IPS-NIHi11 (cell line): ENCODE measurements at regions not wholly inside any gene's neighbourhood (a gene's known extent, or its start where the extent isn't known, plus 50 kb on each side); places are given as distances from the start of the nearest gene placed in this dataset.
"Not testable (repeated sequence)": the region's sequence is repeated elsewhere in the genome, so short reads cannot be mapped to it uniquely, and the experiment has no call there.

Experiments
- DNase-seq: peaks from one replicate; pipeline ENCODE4 v3.0.0; 2012; ENCODE audit warnings: mixed read lengths, low spot score

DNA sequence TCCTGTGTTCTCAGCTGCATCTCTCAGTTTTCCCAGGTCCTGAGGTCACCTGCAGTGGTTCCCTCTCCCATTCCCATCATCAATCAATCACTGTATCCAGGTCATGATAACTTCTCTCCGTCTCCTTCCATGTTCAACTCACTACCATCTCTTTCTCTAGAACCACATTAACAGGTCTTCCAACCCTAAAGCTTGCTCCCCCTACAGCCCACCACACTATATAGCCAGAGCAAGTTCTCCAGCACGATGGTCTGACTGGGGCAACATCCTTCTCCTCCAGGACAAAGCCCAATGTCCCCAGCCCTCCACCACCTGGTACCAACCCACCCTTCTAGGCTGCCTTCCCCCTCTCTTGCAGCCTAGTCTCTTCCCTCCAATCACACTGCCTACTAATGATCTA is 241.6 kb downstream of the CDK5RAP2 start:
- no peak for DNase-seq

- DNase-seq = no peak
Observed at GRCh38 chr9:120337131-120337530, 242.8 kb downstream of the CDK5RAP2 start.

DNA sequence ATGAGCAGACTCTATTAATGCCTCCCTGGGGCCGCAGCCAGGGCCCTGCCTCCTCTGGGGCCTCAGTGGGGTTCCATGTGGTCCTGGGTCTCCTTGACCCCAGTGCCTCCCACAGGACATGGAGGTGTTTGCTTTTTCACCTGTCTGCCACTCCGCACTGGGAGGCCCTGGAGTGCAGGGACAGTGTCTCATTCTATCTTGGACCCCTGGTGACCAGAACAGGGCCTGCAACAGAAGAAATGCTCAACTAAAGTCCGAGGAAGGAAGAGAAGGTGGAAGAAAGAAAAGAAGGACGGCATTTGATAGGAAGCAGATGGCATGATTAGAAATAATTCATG is 243.2 kb downstream of the CDK5RAP2 start:
- DNase-seq = no peak

DNA sequence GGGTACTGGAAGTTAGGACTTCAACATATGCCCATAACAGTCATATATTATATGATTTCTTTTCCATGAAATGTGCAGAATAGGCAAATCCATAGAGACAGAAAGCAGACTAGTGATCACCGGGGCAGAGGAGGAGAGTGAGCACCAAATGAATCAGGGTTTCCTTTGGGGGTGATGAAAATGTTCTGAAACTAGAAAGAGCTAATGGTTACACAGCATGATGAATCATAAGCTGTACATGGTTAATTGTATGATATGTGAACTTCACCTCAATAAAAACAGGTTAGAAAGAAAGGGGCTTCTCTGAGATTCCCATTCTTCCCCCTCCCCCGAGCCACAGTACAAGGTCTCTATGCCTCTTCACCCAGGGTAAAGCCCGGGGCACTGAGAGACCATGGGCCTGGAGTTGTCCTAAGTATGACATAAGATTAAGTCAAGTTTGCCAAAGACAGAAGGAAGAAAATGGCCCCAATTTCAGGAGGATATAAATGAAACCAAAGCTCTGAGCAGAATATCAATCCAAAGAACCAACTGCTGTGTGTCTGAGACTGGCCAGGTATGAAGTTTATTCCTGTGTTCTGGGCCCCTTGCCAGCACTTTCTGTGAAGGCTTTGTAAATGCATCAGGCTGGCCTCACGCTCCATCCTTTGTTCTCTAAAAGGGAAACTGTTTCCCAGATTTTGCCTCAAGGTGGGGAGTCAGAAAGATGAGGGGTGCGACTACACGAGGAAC is 243.8 kb downstream of the CDK5RAP2 start:
- no peak for DNase-seq

- DNase-seq = no peak
Observed at GRCh38 chr9:120331913-120332312, 248.1 kb downstream of the CDK5RAP2 start.

- DNase-seq = no peak
Observed at GRCh38 chr9:120330031-120330430, 249.9 kb downstream of the CDK5RAP2 start.

GRCh38 chr9:120327322-120327721 is 252.6 kb downstream of the CDK5RAP2 start:
- DNase-seq = no peak

- no peak for DNase-seq
Observed at GRCh38 chr9:120326049-120326693, 253.8 kb downstream of the CDK5RAP2 start.

GRCh38 chr9:120324996-120325642 is 254.8 kb downstream of the CDK5RAP2 start:
- DNase-seq = peak; percentile 49

DNA sequence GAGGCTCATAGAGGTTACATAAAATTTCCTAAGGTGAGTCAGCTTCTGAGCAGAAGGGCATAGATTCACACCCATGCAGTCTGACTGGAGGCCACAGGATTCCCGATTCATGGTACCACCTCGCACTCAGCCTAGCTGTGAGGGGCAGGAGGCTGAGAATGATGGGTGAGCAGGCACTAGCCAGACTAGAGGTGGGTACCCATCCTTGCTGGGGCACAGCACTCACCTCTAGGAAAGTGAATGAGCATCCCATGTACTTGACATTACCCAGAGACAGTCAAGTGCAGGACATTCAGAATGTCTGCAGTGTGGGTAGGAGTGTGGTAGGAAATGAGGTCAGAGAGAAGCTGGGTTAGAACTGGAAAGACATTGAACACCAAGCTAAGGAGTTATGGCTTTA is 255.5 kb downstream of the CDK5RAP2 start:
- DNase-seq = no peak

GRCh38 chr9:120323125-120323524 is 256.8 kb downstream of the CDK5RAP2 start:
- DNase-seq = no peak

- DNase-seq = no peak
Observed at GRCh38 chr9:120319452-120319851, 260.5 kb downstream of the CDK5RAP2 start.

DNA sequence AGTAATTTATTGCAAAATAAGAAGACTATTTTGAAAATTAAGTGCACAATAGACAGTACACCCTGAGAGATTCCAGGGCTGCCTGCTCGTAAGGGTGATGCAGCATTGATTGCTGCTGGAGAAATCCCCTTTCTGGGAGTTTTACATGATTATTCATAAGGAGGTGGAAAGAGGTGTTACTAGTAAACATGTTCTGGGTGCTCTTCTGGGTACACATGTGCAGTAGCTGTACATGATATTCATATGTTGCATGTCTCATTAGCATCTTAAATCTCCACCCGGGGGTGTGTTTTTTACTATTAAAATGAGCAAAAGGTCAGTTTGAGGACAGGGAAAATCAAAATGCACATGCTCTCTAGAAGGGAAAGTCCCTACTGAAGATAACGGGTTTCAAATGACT is 264.8 kb downstream of the CDK5RAP2 start:
- no peak for DNase-seq

- DNase-seq = no peak
Observed at GRCh38 chr9:120312031-120312430, 267.9 kb downstream of the CDK5RAP2 start.

DNA sequence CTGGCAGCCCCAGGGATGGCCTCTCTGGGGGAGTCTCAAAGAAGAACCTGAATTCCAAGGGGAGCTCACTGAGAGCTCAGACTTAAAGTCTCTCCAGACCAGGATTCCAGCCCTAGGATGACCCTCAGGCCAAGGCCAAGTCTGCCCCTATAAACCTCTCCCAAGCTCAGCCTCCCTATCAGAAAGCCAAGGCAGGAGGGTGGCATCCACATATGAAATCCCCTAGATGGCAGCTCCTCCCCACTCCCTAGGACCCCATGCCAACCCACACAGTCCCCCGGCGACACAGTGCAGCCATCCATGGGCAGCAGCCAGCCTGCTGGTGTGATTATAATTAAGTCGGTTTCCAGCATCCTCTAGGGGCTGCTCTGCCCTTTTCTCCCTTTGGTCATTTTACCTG is 269.9 kb downstream of the CDK5RAP2 start:
- DNase-seq = no peak

- peak; percentile 29 for DNase-seq
Observed at GRCh38 chr9:120308495-120308894, 271.5 kb downstream of the CDK5RAP2 start.

DNA sequence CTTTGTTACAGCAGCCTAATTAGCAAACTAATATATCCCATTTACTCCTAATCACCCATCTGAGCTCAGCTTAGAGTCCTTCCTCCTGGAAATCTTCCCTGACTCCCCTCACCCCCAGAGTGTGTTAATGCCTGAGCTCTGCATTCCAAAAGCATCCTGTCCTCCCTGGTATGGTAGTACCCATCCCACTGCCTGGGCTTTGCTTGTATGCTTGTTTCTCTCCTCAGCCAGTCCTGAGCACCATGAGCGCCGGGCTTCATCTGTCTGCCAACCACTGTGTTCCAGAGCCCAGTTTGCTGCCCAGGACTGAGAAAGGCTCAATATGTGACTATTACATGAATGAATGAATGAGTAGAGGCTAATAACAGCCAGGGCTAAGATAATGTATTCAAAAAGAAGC is 272.4 kb downstream of the CDK5RAP2 start:
- no peak for DNase-seq

- DNase-seq = no peak
Observed at GRCh38 chr9:120306561-120306960, 273.4 kb downstream of the CDK5RAP2 start.

DNA sequence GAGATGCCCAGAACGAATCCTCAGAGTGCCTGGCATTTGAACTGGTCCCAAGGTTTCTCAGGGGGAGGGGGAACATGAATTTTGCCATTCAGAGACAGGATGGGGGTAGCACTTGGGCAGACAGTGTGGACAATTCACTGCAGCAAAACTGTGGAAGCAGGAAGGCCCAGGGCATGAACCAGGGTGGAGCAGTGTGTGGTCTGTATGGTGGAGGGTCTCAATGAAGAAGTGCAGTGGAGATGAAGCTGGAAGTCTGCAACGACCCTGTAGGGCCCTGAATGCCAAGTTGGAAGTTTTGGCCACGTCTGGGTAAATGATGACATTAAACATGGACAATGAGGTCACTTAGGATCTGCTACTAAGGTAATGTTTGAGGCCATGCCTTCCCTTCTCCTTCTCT is 273.9 kb downstream of the CDK5RAP2 start:
- DNase-seq = no peak

GRCh38 chr9:120304896-120305295 is 275.1 kb downstream of the CDK5RAP2 start:
- DNase-seq = not testable (repeated sequence)

DNA sequence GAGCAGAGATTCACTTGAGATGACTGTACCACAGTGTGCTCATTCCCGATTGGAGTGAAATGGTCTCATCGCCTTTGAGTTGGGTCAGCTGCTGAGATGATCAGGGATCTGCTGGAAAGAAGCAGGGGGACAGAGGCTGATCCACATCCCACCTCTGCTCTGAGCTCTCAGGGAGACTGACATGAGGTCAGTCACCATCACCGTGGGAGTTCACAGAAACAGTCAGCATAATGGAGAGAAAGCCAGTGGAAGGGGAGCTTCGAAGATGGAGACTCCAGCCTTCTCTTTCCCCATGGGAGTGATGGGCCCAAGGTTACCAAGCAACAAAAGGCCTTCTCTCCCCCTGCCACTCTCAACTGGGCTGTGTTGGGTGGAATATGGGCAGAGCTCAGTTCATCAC is 276.4 kb downstream of the CDK5RAP2 start:
- no peak for DNase-seq

GRCh38 chr9:120299785-120300184 is 280.2 kb downstream of the CDK5RAP2 start:
- DNase-seq = peak; percentile 41

DNA sequence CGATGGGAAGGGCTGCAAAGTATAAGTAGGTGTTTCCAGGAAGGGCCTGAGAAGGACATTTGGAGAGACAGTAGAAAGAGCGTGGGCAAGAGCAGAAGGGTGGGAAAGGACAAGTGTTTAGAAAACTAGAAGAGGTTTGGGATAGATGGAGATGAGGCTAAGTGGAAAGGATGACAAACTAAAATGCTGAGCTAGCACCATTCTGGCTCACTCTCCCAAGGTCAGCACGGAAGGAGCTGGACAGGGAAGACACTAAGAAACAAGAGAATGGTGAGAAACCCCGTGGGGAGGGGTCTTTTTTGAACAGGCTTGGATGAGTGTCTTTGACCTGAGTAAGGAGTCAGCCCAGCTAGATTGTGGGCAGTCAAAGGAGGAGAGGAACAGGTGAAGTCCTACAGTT is 286.0 kb downstream of the CDK5RAP2 start:
- DNase-seq = no peak
